IMR-90 (cell line): ENCODE measurements at regions not wholly inside any gene's neighbourhood (a gene's known extent, or its start where the extent isn't known, plus 50 kb on each side); places are given as distances from the start of the nearest gene placed in this dataset.

Experiments used
- ATAC-seq: fragments of 200-7000 bp; cut with Tn5 transposase; 2 replicates; pipeline ENCODE4 v1.9.1; 2020; ENCODE audit warnings: low read depth, mild to moderate bottlenecking, moderate library complexity
- BruUV-seq: library from RNA; stranded (reverse); fragments of 400-500 nt; replicated peaks from 2 replicates; lab custom pipeline; 2021; lab: Mats Ljungman, UMichigan
- CTCF ChIA-PET: fragments of 300-600 bp; formaldehyde crosslinking; extraction: SDS; loops from one replicate; lab custom pipeline; 2021; ENCODE audit warnings: antibody characterized with exemption; lab: Yijun Ruan, JAX
- POLR2A ChIA-PET: fragments of 300-600 bp; sonication (Branson Sonifier 250); formaldehyde crosslinking; loops from one replicate; lab custom pipeline; 2022; ENCODE audit warnings: antibody characterized with exemption; ENCODE audit not compliant: unreplicated experiment; lab: Charles Lee
- DNase-seq: peaks from one replicate; pipeline ENCODE4 v3.0.0; 2013
- H2AFZ ChIP-seq: replicated peaks from 2 replicates; pipeline ENCODE3; 2013; ENCODE audit warnings: low read length, mild to moderate bottlenecking; ENCODE audit not compliant: poor library complexity
- H2AK5ac ChIP-seq: 2 replicates; pipeline ENCODE4 v1.6.1; 2013; ENCODE audit warnings: low read depth, low read length, inconsistent platforms
- H2AK9ac ChIP-seq: replicated peaks from 2 replicates; pipeline ENCODE3; 2013; ENCODE audit warnings: mild to moderate bottlenecking, low read depth, low read length, moderate library complexity; ENCODE audit not compliant: poor library complexity
- H2BK120ac ChIP-seq: 2 replicates; pipeline ENCODE4 v1.6.1; 2013; ENCODE audit warnings: low read depth, low read length, inconsistent platforms
- H2BK15ac ChIP-seq: 3 replicates; pipeline ENCODE4 v1.6.1; 2013; ENCODE audit warnings: low read depth, low read length, inconsistent platforms
- H2BK20ac ChIP-seq: 2 replicates; pipeline ENCODE4 v1.6.1; 2013; ENCODE audit warnings: low read depth, mild to moderate bottlenecking, inconsistent platforms, low read length, moderate library complexity
- H2BK5ac ChIP-seq: 2 replicates; pipeline ENCODE4 v1.6.1; 2013; ENCODE audit warnings: mild to moderate bottlenecking, low read depth, low read length, inconsistent platforms; ENCODE audit not compliant: poor library complexity, severe bottlenecking
- H3K14ac ChIP-seq: replicated peaks from 2 replicates; pipeline ENCODE4 v1.6.1; 2013; ENCODE audit warnings: low read depth, low read length, inconsistent platforms
- H3K18ac ChIP-seq: 2 replicates; pipeline ENCODE4 v1.6.1; 2013; ENCODE audit warnings: low read depth, low read length, control low read depth
- H3K23ac ChIP-seq: 2 replicates; pipeline ENCODE4 v1.6.1; 2013; ENCODE audit warnings: low read depth, low read length, inconsistent platforms
- H3K27ac ChIP-seq: 2 replicates; pipeline ENCODE4 v1.5.1; 2013; ENCODE audit warnings: mild to moderate bottlenecking, control low read depth, low read length; ENCODE audit not compliant: insufficient read depth
- H3K27me3 ChIP-seq: 2 replicates; pipeline ENCODE4 v1.6.1; 2013; ENCODE audit warnings: low read length; ENCODE audit not compliant: control insufficient read depth, insufficient read depth
- H3K36me3 ChIP-seq: 2 replicates; pipeline ENCODE4 v1.6.1; 2013; ENCODE audit warnings: low read length, mixed read lengths; ENCODE audit not compliant: control insufficient read depth, insufficient read depth
- H3K4ac ChIP-seq: 2 replicates; pipeline ENCODE4 v1.6.1; 2013; ENCODE audit warnings: low read depth, low read length, inconsistent platforms
- H3K4me1 ChIP-seq: 2 replicates; pipeline ENCODE4 v1.6.1; 2013; ENCODE audit warnings: low read length, mixed read lengths; ENCODE audit not compliant: control insufficient read depth, insufficient read depth
- H3K4me2 ChIP-seq: 2 replicates; pipeline ENCODE4 v1.6.1; 2013; ENCODE audit warnings: low read depth, mild to moderate bottlenecking, control low read depth, low read length, moderate library complexity
- H3K4me3 ChIP-seq: 2 replicates; pipeline ENCODE4 v1.5.1; 2013; ENCODE audit warnings: low read depth, mild to moderate bottlenecking, control low read depth, low read length, moderate library complexity; ENCODE audit not compliant: insufficient read depth
- H3K56ac ChIP-seq: 2 replicates; pipeline ENCODE4 v1.6.1; 2013; ENCODE audit warnings: low read length, inconsistent platforms; ENCODE audit not compliant: insufficient read depth; ENCODE audit errors: extremely low read depth
- H3K79me1 ChIP-seq, 2 experiments: 2 replicates each; pipeline ENCODE4 v1.6.1; 2013; ENCODE audit warnings: low read length in 2 of 2, inconsistent platforms in 1 of 2, low read depth in 1 of 2
- H3K9ac ChIP-seq: 2 replicates; pipeline ENCODE4 v1.6.1; 2013; ENCODE audit warnings: low read depth, low read length, control low read depth
- H3K9me1 ChIP-seq: 2 replicates; pipeline ENCODE4 v1.6.1; 2013; ENCODE audit warnings: low read length, inconsistent platforms; ENCODE audit not compliant: insufficient read depth
- H3K9me3 ChIP-seq: 2 replicates; pipeline ENCODE4 v1.6.1; 2013; ENCODE audit warnings: low read length; ENCODE audit not compliant: control insufficient read depth, insufficient read depth
- H4K20me1 ChIP-seq: 2 replicates; pipeline ENCODE4 v1.6.1; 2013; ENCODE audit warnings: low read length, inconsistent platforms; ENCODE audit not compliant: insufficient read depth
- H4K5ac ChIP-seq: 2 replicates; pipeline ENCODE4 v1.6.1; 2013; ENCODE audit warnings: mild to moderate bottlenecking, low read depth, low read length, control low read depth
- H4K8ac ChIP-seq, 2 experiments: 2 replicates each; pipeline ENCODE4 v1.6.1; 2013; ENCODE audit warnings: low read depth in 2 of 2, low read length in 2 of 2, control low read depth in 1 of 2, inconsistent platforms in 1 of 2
- H4K91ac ChIP-seq: 2 replicates; pipeline ENCODE4 v1.6.1; 2013; ENCODE audit warnings: low read depth, low read length, inconsistent platforms; ENCODE audit not compliant: insufficient read depth
- ELK1 ChIP-seq: fragments of 150-350 bp; IDR thresholded peaks from 2 replicates; pipeline ENCODE4 v1.6.1; 2016; ENCODE audit warnings: low read depth, mild to moderate bottlenecking, low read length, moderate library complexity, borderline replicate concordance
- MAZ ChIP-seq: IDR thresholded peaks from 2 replicates; pipeline ENCODE4 v1.6.1; 2012; ENCODE audit warnings: low read depth, mild to moderate bottlenecking, low read length, improper control_type of control experiment, moderate library complexity, borderline replicate concordance
- MXI1 ChIP-seq: IDR thresholded peaks from 2 replicates; pipeline ENCODE4 v1.6.1; 2012; ENCODE audit warnings: low read depth, mild to moderate bottlenecking, low read length, moderate library complexity, borderline replicate concordance
- WGBS, 2 experiments: methylation state at CpG; one replicate each; pipeline versions ENCODE4 v1.1.5 to v1.1.7; 2013; ENCODE audit warnings: missing lambda C conversion rate in 2 of 2; ENCODE audit not compliant: insufficient read length in 1 of 2; ENCODE audit errors: extremely low coverage in 2 of 2; 5-methylcytosine and 5-hydroxymethylcytosine counted together
- dilution Hi-C: fragments of 300-500 bp; cut with HindIII; formaldehyde crosslinking; loops from one replicate; pipeline ENCODE4 v1.14.3; 2018; ENCODE audit warnings: low sequenced_read_pairs; ENCODE audit not compliant: unreplicated experiment
- in situ Hi-C: fragments of 300-500 bp; cut with MboI; formaldehyde crosslinking; loops from 3 replicates; pipeline ENCODE4 v1.14.3; 2019; ENCODE audit warnings: low sequenced_read_pairs, inconsistent platforms, mixed read lengths
- intact Hi-C: fragments of 100-400 bp; cut with micrococcal nuclease; formaldehyde crosslinking; loops from 2 replicates; pipeline ENCODE4 v1.10.0; 2022

DNA sequence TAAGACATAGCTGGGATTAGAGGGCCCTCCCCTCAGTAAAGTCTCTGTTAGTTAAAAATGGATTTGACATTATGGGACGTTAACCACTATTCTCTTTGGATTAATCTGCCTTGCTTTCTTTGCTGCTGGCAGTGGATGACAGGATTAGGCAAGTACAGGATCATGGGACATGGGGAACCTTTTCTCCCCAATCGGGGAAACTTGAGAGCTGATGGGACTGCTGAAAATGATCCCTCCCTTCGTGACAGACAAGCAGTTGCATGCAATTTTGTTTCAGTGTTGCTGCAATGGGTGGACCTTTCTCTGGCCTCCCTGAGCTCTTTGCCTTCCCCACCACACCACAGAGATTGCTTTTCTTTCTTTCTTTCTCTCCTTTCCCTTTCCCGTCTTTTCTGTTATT lies 120.2 kb upstream of the BANK1 start:
- in situ Hi-C loops = no loop called here
- H3K4me2 ChIP-seq = no peak overlapping the region
- no peak for TF ChIP-seq MXI1
- TF ChIP-seq MAZ = no peak
- no peak for TF ChIP-seq ELK1

More for the DNA sequence above, 120.2 kb upstream of the BANK1 start:
- Histone ChIP-seq H2AFZ (no peak overlapping the region), H3K18ac (no peak overlapping the region), H4K91ac (no peak overlapping the region), H2BK5ac (no peak overlapping the region), H3K79me1 (no peaks in the 10 kb centered on the region), H4K8ac (no peak overlapping the region), H2BK120ac (no peak overlapping the region), H2BK20ac (no peak overlapping the region), H3K9ac (no peak overlapping the region), H3K56ac (no peak overlapping the region), H3K36me3 (no peaks in the 10 kb centered on the region), H4K20me1 (no peaks in the 10 kb centered on the region), H3K27ac (no peak overlapping the region), H2BK15ac (no peak overlapping the region), H3K4ac (no peak overlapping the region), H3K4me1 (no peaks in the 10 kb centered on the region), H3K9me1 (no peaks in the 10 kb centered on the region), H3K23ac (no peak overlapping the region), H3K9me3 (no peaks in the 10 kb centered on the region), H4K5ac (no peak overlapping the region), H2AK5ac (no peak overlapping the region), H3K4me3 (no peak overlapping the region), H3K14ac (no peak overlapping the region), H3K27me3 (no peaks in the 10 kb centered on the region), H2AK9ac (no peak overlapping the region)
- ChIA-PET CTCF (no interaction called here), POLR2A (no interaction called here)
- no peak for DNase-seq
- intact Hi-C loops = no loop called here
- ATAC-seq = no peak
- dilution Hi-C loops = no loop called here
- 80% methylated on average over 1 of the region's 4 CpGs; no CpG with 5 or more reads in 1 of the 2 experiments for WGBS, 2 experiments
- BruUV-seq = no TSS peak
